ENCODE measurements at regions not wholly inside any gene's neighbourhood (a gene's known extent, or its start where the extent isn't known, plus 50 kb on each side); places are given as distances from the start of the nearest gene placed in this dataset.

- Histone ChIP-seq H3K4me1 (no peaks in the 10 kb centered on the region), H3K9me3 (no peaks in the 10 kb centered on the region), H3K27ac (no peak overlapping the region), H3K4me3 (no peak overlapping the region), H3K4me2 (no peak overlapping the region)
- CTCF ChIA-PET: interaction anchor here (1.4 kb wide), 1 partner anchor 10 kb away, joined by 3 read pairs; no protein-coding TSS in a partner anchor
- FAIRE-seq: no peak
- TF ChIP-seq CHD4 (IDR thresholded peaks at IDR 0.05; ENCODE audit: borderline replicate concordance) (no peak), MAZ (IDR thresholded peaks at IDR 0.05; ENCODE audit: borderline replicate concordance, low read depth, low read length) (no peak), KDM1A (IDR thresholded peaks at IDR 0.05; ENCODE audit: low read depth) (no peak), ZSCAN20 (CRISPR knock-in tag; IDR thresholded peaks at IDR 0.05) (no peak), BCL3 (IDR thresholded peaks at IDR 0.05) (no peak), E2F6 (IDR thresholded peaks at IDR 0.05; ENCODE audit: borderline replicate concordance, low read depth) (no peak), HEYL (CRISPR knock-in tag; IDR thresholded peaks at IDR 0.05) (no peak), CBX2 (IDR thresholded peaks at IDR 0.05; ENCODE audit: borderline replicate concordance, low read depth) (no peak), GATA3 (IDR thresholded peaks at IDR 0.05; ENCODE audit: borderline replicate concordance) (no peak), POLR2A (IDR thresholded peaks at IDR 0.05; ENCODE audit: low read length) (no peak), CEBPB (IDR thresholded peaks at IDR 0.05) (no peak), ATOH8 (CRISPR knock-in tag; IDR thresholded peaks at IDR 0.05; ENCODE audit: low read depth) (no peak), HDAC2 (IDR thresholded peaks at IDR 0.05) (no peak), SMC3 (IDR thresholded peaks at IDR 0.05) (no peak), SREBF2 (IDR thresholded peaks at IDR 0.05) (no peak)
- POLR2A ChIA-PET: no interaction called here
- 33% methylated on average over 1 of the region's 1 CpG for whole genome bisulfite sequencing (ENCODE audit: missing lambda C conversion rate)
- ATAC-seq: no peak
- no peak for DNase-seq (ENCODE audit: low read depth in 1 of 2, low spot score in 1 of 2)
Observed at GRCh38 chr9:78831726-78832125, 534.8 kb downstream of the PSAT1 start.

GRCh38 chr9:78835928-78836450 lies 539.1 kb downstream of the PSAT1 start:
- ChIA-PET CTCF (interaction anchor here (2.1 kb wide), 1 partner anchor 23 kb away, joined by 6 read pairs; no protein-coding TSS in a partner anchor), POLR2A (no interaction called here)
- Histone ChIP-seq H3K9me3 (no peaks in the 10 kb centered on the region), H3K4me1 (no peaks in the 10 kb centered on the region), H3K4me2 (no peak overlapping the region), H3K4me3 (no peak overlapping the region), H3K27ac (no peak overlapping the region)
- FAIRE-seq (no peak), ATAC-seq (no peak), DNase-seq (ENCODE audit: low read depth in 1 of 2, low spot score in 1 of 2) (no peak)
- no peak for TF ChIP-seq JUN (IDR thresholded peaks at IDR 0.05)
- TF ChIP-seq RNF2 (IDR thresholded peaks at IDR 0.05; ENCODE audit: borderline replicate concordance, low read depth): no peak
- no peak for TF ChIP-seq SREBF2 (IDR thresholded peaks at IDR 0.05)
- TF ChIP-seq ESRRA (IDR thresholded peaks at IDR 0.05; ENCODE audit: borderline replicate concordance, low read length): no peak
- WGBS (ENCODE audit: missing lambda C conversion rate): 87% methylated on average over 5 of the region's 5 CpGs

GRCh38 chr9:78839252-78839651 lies 542.3 kb downstream of the PSAT1 start:
- Histone ChIP-seq H3K9me3 (peaks cover 9% of the 10 kb centered on the region; the same call in 1 of the 3 replicates), H3K4me2 (no peak overlapping the region), H3K4me3 (no peak overlapping the region), H3K4me1 (no peaks in the 10 kb centered on the region), H3K27ac (peak overlapping the region in 1 of 2 experiments; percentile 30; a peak in 1 of 6 replicates)
- TF ChIP-seq NR3C1 (IDR thresholded peaks at IDR 0.05) (no peak), HOXA7 (CRISPR knock-in tag; IDR thresholded peaks at IDR 0.05) (no peak), KDM1A (IDR thresholded peaks at IDR 0.05; ENCODE audit: low read depth) (no peak), ZNF302 (CRISPR knock-in tag; IDR thresholded peaks at IDR 0.05) (no peak), FOXS1 (CRISPR knock-in tag; IDR thresholded peaks at IDR 0.05) (no peak), REST (IDR thresholded peaks at IDR 0.05) (no peak), TP53 (CRISPR knock-in tag; IDR thresholded peaks at IDR 0.05) (no peak), PBX3 (IDR thresholded peaks at IDR 0.05) (no peak), HDAC2 (IDR thresholded peaks at IDR 0.05) (no peak), CTCF (IDR thresholded peaks at IDR 0.05) (no peak), NFE2L2 (conservative IDR thresholded peaks at IDR 0.05; ENCODE audit: low read length) (no peak)
- ChIA-PET CTCF (interaction anchor here (0.9 to 1.2 kb wide), 3 partner anchors 8 to 17 kb away, joined by 3 read pairs; no protein-coding TSS in a partner anchor), POLR2A (no interaction called here)
- DNase-seq (ENCODE audit: low read depth in 1 of 2, low spot score in 1 of 2) (no peak), FAIRE-seq (no peak), ATAC-seq (no peak)
- WGBS (ENCODE audit: missing lambda C conversion rate): 98% methylated on average over 2 of the region's 2 CpGs
